H1 (cell line): ENCODE measurements at regions not wholly inside any gene's neighbourhood (a gene's known extent, or its start where the extent isn't known, plus 50 kb on each side); places are given as distances from the start of the nearest gene placed in this dataset.

Source experiments
- CTCF ChIA-PET: fragments of 300-600 bp; sonication (Branson Sonifier 250); formaldehyde crosslinking; loops from one replicate; lab custom pipeline; 2021; ENCODE audit not compliant: partially characterized antibody; lab: Charles Lee
- POLR2A ChIA-PET: fragments of 300-600 bp; sonication (Branson Sonifier 250); formaldehyde crosslinking; loops from one replicate; lab custom pipeline; 2021; ENCODE audit warnings: inconsistent platforms; ENCODE audit not compliant: partially characterized antibody; lab: Charles Lee
- DNase-seq, 2 experiments: peaks; one replicate each; pipeline versions ENCODE4 v3.0.0 to v3.0.0-alpha.2; 2010 to 2022; ENCODE audit warnings: low spot score in 2 of 2, low read depth in 1 of 2, mixed read lengths in 1 of 2
- FAIRE-seq: peaks from 2 replicates; lab custom pipeline; 2011; peaks lifted over from hg19 to GRCh38; lab: Jason Lieb, UNC
- H2AFZ ChIP-seq: 2 replicates; pipeline ENCODE4 v1.8.1; 2012; ENCODE audit warnings: low read length, inconsistent platforms
- H2AK5ac ChIP-seq: 2 replicates; pipeline ENCODE4 v1.6.1; 2013; ENCODE audit warnings: low read depth, low read length
- H2BK120ac ChIP-seq: replicated peaks from 2 replicates; pipeline ENCODE3; 2013; ENCODE audit warnings: low read depth, low read length, inconsistent platforms
- H2BK12ac ChIP-seq: 2 replicates; pipeline ENCODE4 v1.6.1; 2013; ENCODE audit warnings: low read depth, low read length
- H2BK15ac ChIP-seq: 2 replicates; pipeline ENCODE4 v1.6.1; 2013; ENCODE audit warnings: low read length
- H2BK20ac ChIP-seq: 2 replicates; pipeline ENCODE4 v1.6.1; 2013; ENCODE audit warnings: low read length
- H2BK5ac ChIP-seq: 2 replicates; pipeline ENCODE4 v1.6.1; 2013; ENCODE audit warnings: low read depth, low read length
- H3K14ac ChIP-seq: 2 replicates; pipeline ENCODE4 v1.6.1; 2013; ENCODE audit warnings: inconsistent platforms; ENCODE audit not compliant: insufficient read length
- H3K18ac ChIP-seq: 2 replicates; pipeline ENCODE4 v1.6.1; 2013; ENCODE audit warnings: low read length; ENCODE audit errors: extremely low read depth
- H3K23ac ChIP-seq: 2 replicates; pipeline ENCODE4 v1.6.1; 2013; ENCODE audit warnings: inconsistent platforms; ENCODE audit not compliant: insufficient read length
- H3K23me2 ChIP-seq: 2 replicates; pipeline ENCODE4 v1.6.1; 2013; ENCODE audit warnings: low read depth, low read length
- H3K27ac ChIP-seq: 2 replicates; pipeline ENCODE4 v1.6.1; 2011; ENCODE audit warnings: low read depth, low read length, inconsistent platforms
- H3K27me3 ChIP-seq, 4 experiments: replicated peaks in 1 of 4; 1 replicate in 1 of 4; 2 replicates in 3 of 4; pipeline versions ENCODE4 v1.6.1 to v1.8.1; 2011 to 2013; ENCODE audit warnings: low read length in 3 of 4, mild to moderate bottlenecking in 3 of 4, inconsistent platforms in 2 of 4, mixed read lengths in 2 of 4, moderate library complexity in 1 of 4; ENCODE audit not compliant: control insufficient read depth in 3 of 4, insufficient read depth in 3 of 4; ENCODE audit errors: extremely low read depth in 1 of 4
- H3K36me3 ChIP-seq, 4 experiments: 2 replicates each; pipeline versions ENCODE4 v1.6.1 to v1.8.1; 2011 to 2013; ENCODE audit warnings: mild to moderate bottlenecking in 4 of 4, low read length in 3 of 4, moderate library complexity in 2 of 4, control low read depth in 1 of 4, inconsistent platforms in 1 of 4; ENCODE audit not compliant: insufficient read depth in 4 of 4, control insufficient read depth in 2 of 4
- H3K4ac ChIP-seq: replicated peaks from 2 replicates; pipeline ENCODE3; 2013; ENCODE audit warnings: low read length, low read depth, mixed read lengths, inconsistent platforms; ENCODE audit not compliant: insufficient read length
- H3K4me1 ChIP-seq, 4 experiments: replicated peaks in 1 of 4; 1 replicate in 1 of 4; 2 replicates in 3 of 4; pipeline versions ENCODE4 v1.6.1 to v1.8.1; 2011 to 2013; ENCODE audit warnings: low read length in 3 of 4, inconsistent platforms in 2 of 4, mixed read lengths in 1 of 4; ENCODE audit not compliant: insufficient read depth in 4 of 4, control insufficient read depth in 3 of 4
- H3K4me2 ChIP-seq, 2 experiments: 2 replicates each; pipeline versions ENCODE4 v1.6.1 to v1.8.1; 2011 to 2013; ENCODE audit warnings: low read depth in 2 of 2, low read length in 2 of 2, control low read depth in 1 of 2, inconsistent platforms in 1 of 2, mild to moderate bottlenecking in 1 of 2; ENCODE audit not compliant: insufficient read depth in 1 of 2
- H3K4me3 ChIP-seq, 4 experiments: fragments of 200-600, 300-600 bp in 1 of 4; sonication (generic), shearing (Covaris generic), sonication (Bioruptor Twin) in 1 of 4; 2 replicates each; pipeline versions ENCODE4 v1.5.1 to v1.8.1; 2011 to 2016; ENCODE audit warnings: low read length in 4 of 4, low read depth in 3 of 4, control low read depth in 2 of 4, inconsistent platforms in 2 of 4, mild to moderate bottlenecking in 2 of 4, mixed read lengths in 1 of 4, moderate library complexity in 1 of 4; ENCODE audit not compliant: insufficient read depth in 2 of 4; ENCODE audit errors: extremely low read depth in 1 of 4
- H3K56ac ChIP-seq: replicated peaks from 2 replicates; pipeline ENCODE3; 2013; ENCODE audit warnings: low read depth, mild to moderate bottlenecking, mixed read lengths, low read length, inconsistent platforms; ENCODE audit not compliant: insufficient read length
- H3K79me1 ChIP-seq: 2 replicates; pipeline ENCODE4 v1.6.1; 2013; ENCODE audit warnings: low read depth, low read length, control low read depth
- H3K79me2 ChIP-seq, 2 experiments: 2 replicates each; pipeline versions ENCODE4 v1.6.1 to v1.8.1; 2012 to 2013; ENCODE audit warnings: low read length in 2 of 2, mild to moderate bottlenecking in 2 of 2, inconsistent platforms in 1 of 2; ENCODE audit not compliant: insufficient read depth in 2 of 2, control insufficient read depth in 1 of 2
- H3K9ac ChIP-seq, 4 experiments: replicated peaks in 1 of 4; 1 replicate in 1 of 4; 2 replicates in 3 of 4; pipeline versions ENCODE4 v1.6.1 to v1.8.1; 2011 to 2013; ENCODE audit warnings: low read depth in 3 of 4, low read length in 3 of 4, control low read depth in 2 of 4, mild to moderate bottlenecking in 2 of 4, moderate library complexity in 2 of 4, inconsistent platforms in 1 of 4; ENCODE audit errors: extremely low read depth in 1 of 4
- H3K9me3 ChIP-seq, 2 experiments: 2 replicates each; pipeline versions ENCODE4 v1.6.1 to v1.8.1; 2012 to 2013; ENCODE audit warnings: mild to moderate bottlenecking in 2 of 2, moderate library complexity in 2 of 2, control low read depth in 1 of 2, inconsistent platforms in 1 of 2, low read depth in 1 of 2, low read length in 1 of 2, mixed read lengths in 1 of 2; ENCODE audit not compliant: insufficient read depth in 2 of 2
- H4K20me1 ChIP-seq, 2 experiments: replicated peaks in 1 of 2; 2 replicates each; pipeline versions ENCODE3 to v1.8.1; 2011 to 2013; ENCODE audit warnings: inconsistent platforms in 2 of 2, low read length in 2 of 2, mild to moderate bottlenecking in 1 of 2; ENCODE audit not compliant: insufficient read depth in 2 of 2, control insufficient read depth in 1 of 2
- H4K5ac ChIP-seq: 2 replicates; pipeline ENCODE4 v1.6.1; 2013; ENCODE audit warnings: low read length, low read depth, mixed read lengths, inconsistent platforms; ENCODE audit not compliant: insufficient read length
- H4K8ac ChIP-seq: 2 replicates; pipeline ENCODE4 v1.8.0; 2013; ENCODE audit warnings: mild to moderate bottlenecking, moderate library complexity, low read length, inconsistent platforms; ENCODE audit not compliant: insufficient read depth; ENCODE audit errors: extremely low read depth
- H4K91ac ChIP-seq: replicated peaks from 2 replicates; pipeline ENCODE3; 2013; ENCODE audit warnings: low read length, mixed read lengths, inconsistent platforms; ENCODE audit not compliant: insufficient read length
- CTBP2 ChIP-seq: IDR thresholded peaks from 2 replicates; pipeline ENCODE4 v1.7.0; 2011; ENCODE audit warnings: borderline replicate concordance, mild to moderate bottlenecking, moderate library complexity, mixed read lengths, low read length; ENCODE audit not compliant: insufficient read depth, insufficient read length
- JUN ChIP-seq: IDR thresholded peaks from 2 replicates; pipeline ENCODE4 v1.6.1; 2011; ENCODE audit warnings: low read depth, mild to moderate bottlenecking, improper control_type of control experiment, low read length
- JUND ChIP-seq: IDR thresholded peaks from 2 replicates; pipeline ENCODE4 v1.6.1; 2011; ENCODE audit warnings: mild to moderate bottlenecking, improper control_type of control experiment, low read length
- NRF1 ChIP-seq: IDR thresholded peaks from 2 replicates; pipeline ENCODE4 v1.6.1; 2011; ENCODE audit warnings: mild to moderate bottlenecking, low read depth, low read length, improper control_type of control experiment
- POLR2A ChIP-seq, 2 experiments: IDR thresholded peaks; 1 replicate in 1 of 2; 2 replicates in 1 of 2; pipeline ENCODE4 v1.6.1; 2011; ENCODE audit warnings: low read depth in 2 of 2, low read length in 2 of 2, mild to moderate bottlenecking in 2 of 2; ENCODE audit errors: control extremely low read depth in 1 of 2
- POLR2AphosphoS5 ChIP-seq: IDR thresholded peaks from 2 replicates; pipeline ENCODE4 v1.6.1; 2011; ENCODE audit warnings: low read depth, low read length
- POU5F1 ChIP-seq: IDR thresholded peaks from 2 replicates; pipeline ENCODE4 v1.6.1; 2011; ENCODE audit warnings: low read depth, mild to moderate bottlenecking, low read length, moderate library complexity
- WGBS, 2 experiments: shearing (Covaris generic) in 1 of 2; methylation state at CpG; one replicate each; pipeline versions ENCODE4 v1.1.6 to v1.1.7; 2013 to 2015; ENCODE audit warnings: low lambda C conversion rate in 2 of 2, mixed read lengths in 2 of 2, inconsistent platforms in 1 of 2, low coverage in 1 of 2, missing lambda C conversion rate in 1 of 2; ENCODE audit not compliant: insufficient replicate concordance in 2 of 2, insufficient coverage in 1 of 2, insufficient read length in 1 of 2; ENCODE audit errors: extremely low coverage in 1 of 2, missing lambda C conversion rate in 1 of 2; 5-methylcytosine and 5-hydroxymethylcytosine counted together
- TF ChIP-seq, protein P1 (sequence below): IDR thresholded peaks from 2 replicates; pipeline ENCODE4 v1.6.1; 2011; ENCODE audit warnings: low read length, improper control_type of control experiment

DNA sequence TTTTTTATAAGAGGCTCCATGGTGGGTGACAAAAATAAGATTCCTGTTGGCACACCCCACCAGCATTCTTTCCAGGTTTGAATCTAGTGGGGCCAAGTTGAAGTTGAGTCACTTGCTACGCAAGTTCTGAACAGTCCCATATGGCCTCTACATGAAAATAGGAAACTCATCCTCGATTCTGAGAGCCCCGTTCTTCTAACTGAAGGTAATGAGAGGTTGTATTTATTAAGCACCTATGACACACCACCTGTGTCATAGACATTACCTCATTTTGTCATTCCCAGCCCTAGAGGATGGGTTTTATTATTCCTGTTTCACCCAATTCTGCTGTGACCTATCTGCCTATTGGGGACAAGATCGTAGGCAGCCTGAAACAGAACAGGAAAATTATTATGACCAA lies 131.7 kb downstream of the ACTL7B start:
- no peak overlapping the region for H2BK5ac ChIP-seq
- H3K36me3 ChIP-seq = no peaks in the 10 kb centered on the region
- H3K4me1 ChIP-seq = no peaks in the 10 kb centered on the region
- H4K20me1 ChIP-seq = no peaks in the 10 kb centered on the region
- H3K27me3 ChIP-seq = no peaks in the 10 kb centered on the region
- H3K14ac ChIP-seq = no peak overlapping the region
- H3K23me2 ChIP-seq = no peaks in the 10 kb centered on the region
- no peak overlapping the region for H3K56ac ChIP-seq
- no peak overlapping the region for H2BK20ac ChIP-seq
- H3K4ac ChIP-seq = no peak overlapping the region
- H2BK120ac ChIP-seq = no peak overlapping the region
- no peaks in the 10 kb centered on the region for H3K9me3 ChIP-seq
- H3K18ac ChIP-seq = no peak overlapping the region
- H3K9ac ChIP-seq = no peak overlapping the region
- ChIA-PET CTCF (interaction anchor here (2.1 kb wide), 1 partner anchor 10 kb away, joined by 4 read pairs; no protein-coding TSS in a partner anchor), POLR2A (no interaction called here)
- no peak for FAIRE-seq
- H2AFZ ChIP-seq = no peak overlapping the region
- H3K79me1 ChIP-seq = no peaks in the 10 kb centered on the region
- no peak overlapping the region for H3K27ac ChIP-seq
- no peak overlapping the region for H4K5ac ChIP-seq
- DNase-seq = no peak
- no peak overlapping the region for H4K8ac ChIP-seq
- H2BK12ac ChIP-seq = no peak overlapping the region
- WGBS, 2 experiments = 95% methylated on average over 4 of the region's 4 CpGs; no CpG with 5 or more reads in 1 of the 2 experiments
- no peak overlapping the region for H3K4me3 ChIP-seq
- H3K79me2 ChIP-seq = no peaks in the 10 kb centered on the region
- H2AK5ac ChIP-seq = no peak overlapping the region
- no peak overlapping the region for H3K4me2 ChIP-seq
- H2BK15ac ChIP-seq = no peak overlapping the region
- no peak overlapping the region for H3K23ac ChIP-seq
- no peak overlapping the region for H4K91ac ChIP-seq
- TF ChIP-seq JUN (no peak), JUND (no peak), NRF1 (no peak), CTBP2 (no peak), POLR2A (IDR thresholded peaks at IDR 0.05; ENCODE audit: control extremely low read depth in 1 of 2, low read depth in 2 of 2, low read length in 2 of 2) (no peak), POU5F1 (no peak), POLR2AphosphoS5 (no peak)
- TF ChIP-seq, protein P1, sequence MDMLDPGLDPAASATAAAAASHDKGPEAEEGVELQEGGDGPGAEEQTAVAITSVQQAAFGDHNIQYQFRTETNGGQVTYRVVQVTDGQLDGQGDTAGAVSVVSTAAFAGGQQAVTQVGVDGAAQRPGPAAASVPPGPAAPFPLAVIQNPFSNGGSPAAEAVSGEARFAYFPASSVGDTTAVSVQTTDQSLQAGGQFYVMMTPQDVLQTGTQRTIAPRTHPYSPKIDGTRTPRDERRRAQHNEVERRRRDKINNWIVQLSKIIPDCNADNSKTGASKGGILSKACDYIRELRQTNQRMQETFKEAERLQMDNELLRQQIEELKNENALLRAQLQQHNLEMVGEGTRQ = no peak
